22Rv1 (cell line): ENCODE measurements at regions not wholly inside any gene's neighbourhood (a gene's known extent, or its start where the extent isn't known, plus 50 kb on each side); places are given as distances from the start of the nearest gene placed in this dataset.
"Not testable (repeated sequence)": the region's sequence is repeated elsewhere in the genome, so short reads cannot be mapped to it uniquely, and the experiment has no call there.

Experiments
- H3K27ac ChIP-seq: fragments of 450-650 bp; 2 replicates; pipeline ENCODE4 v1.5.1; 2017
- ZFX ChIP-seq: fragments of 450-650 bp; IDR thresholded peaks from 2 replicates; pipeline ENCODE4 v1.6.1; 2017; ENCODE audit warnings: antibody characterized with exemption, borderline replicate concordance
- TF ChIP-seq, protein P1 (sequence below): fragments of 450-650 bp; IDR thresholded peaks from 2 replicates; pipeline ENCODE4 v1.5.1; 2017; ENCODE audit warnings: mild to moderate bottlenecking

GRCh38 chr3:178352326-178353005 lies 183.8 kb upstream of the KCNMB2 start:
- no peak overlapping the region for H3K27ac ChIP-seq

DNA sequence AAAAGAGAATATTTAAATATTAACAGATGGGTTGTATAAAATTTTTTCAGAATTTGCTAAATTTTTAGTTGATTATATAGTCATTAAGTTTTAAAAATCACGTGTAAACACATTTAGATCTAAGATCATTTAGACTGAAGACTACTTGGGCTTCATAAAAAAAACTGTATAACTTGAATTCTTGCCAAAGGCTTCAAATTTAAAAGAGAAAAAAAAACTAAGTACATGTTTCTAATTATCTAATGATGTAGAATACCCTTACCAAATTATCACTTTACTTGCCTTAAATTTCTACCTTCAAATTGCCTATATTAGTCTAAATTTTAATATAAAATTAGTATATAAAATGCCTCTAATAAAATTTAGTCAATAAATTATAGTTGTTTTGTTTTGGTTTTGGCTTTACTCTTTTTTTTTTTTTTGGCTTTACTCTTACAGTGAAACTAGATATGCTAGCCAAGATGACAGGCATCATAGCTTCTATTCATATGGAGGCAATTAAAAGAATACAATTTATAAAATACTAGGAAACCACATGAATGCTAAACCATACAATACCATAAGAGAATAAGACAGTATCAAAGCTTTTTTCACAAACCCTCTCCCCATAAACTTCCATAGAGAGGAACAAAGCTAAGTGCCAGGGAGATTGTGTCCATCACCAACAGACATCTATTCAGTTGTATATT lies 183.1 kb upstream of the KCNMB2 start:
- no peak for TF ChIP-seq ZFX
- TF ChIP-seq, protein P1, sequence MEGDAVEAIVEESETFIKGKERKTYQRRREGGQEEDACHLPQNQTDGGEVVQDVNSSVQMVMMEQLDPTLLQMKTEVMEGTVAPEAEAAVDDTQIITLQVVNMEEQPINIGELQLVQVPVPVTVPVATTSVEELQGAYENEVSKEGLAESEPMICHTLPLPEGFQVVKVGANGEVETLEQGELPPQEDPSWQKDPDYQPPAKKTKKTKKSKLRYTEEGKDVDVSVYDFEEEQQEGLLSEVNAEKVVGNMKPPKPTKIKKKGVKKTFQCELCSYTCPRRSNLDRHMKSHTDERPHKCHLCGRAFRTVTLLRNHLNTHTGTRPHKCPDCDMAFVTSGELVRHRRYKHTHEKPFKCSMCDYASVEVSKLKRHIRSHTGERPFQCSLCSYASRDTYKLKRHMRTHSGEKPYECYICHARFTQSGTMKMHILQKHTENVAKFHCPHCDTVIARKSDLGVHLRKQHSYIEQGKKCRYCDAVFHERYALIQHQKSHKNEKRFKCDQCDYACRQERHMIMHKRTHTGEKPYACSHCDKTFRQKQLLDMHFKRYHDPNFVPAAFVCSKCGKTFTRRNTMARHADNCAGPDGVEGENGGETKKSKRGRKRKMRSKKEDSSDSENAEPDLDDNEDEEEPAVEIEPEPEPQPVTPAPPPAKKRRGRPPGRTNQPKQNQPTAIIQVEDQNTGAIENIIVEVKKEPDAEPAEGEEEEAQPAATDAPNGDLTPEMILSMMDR = no peak
- H3K27ac ChIP-seq = no peak overlapping the region

More at GRCh38 chr3:178352326-178353005, 183.8 kb upstream of the KCNMB2 start:
- TF ChIP-seq, protein P1 = no peak
- TF ChIP-seq ZFX = no peak

DNA sequence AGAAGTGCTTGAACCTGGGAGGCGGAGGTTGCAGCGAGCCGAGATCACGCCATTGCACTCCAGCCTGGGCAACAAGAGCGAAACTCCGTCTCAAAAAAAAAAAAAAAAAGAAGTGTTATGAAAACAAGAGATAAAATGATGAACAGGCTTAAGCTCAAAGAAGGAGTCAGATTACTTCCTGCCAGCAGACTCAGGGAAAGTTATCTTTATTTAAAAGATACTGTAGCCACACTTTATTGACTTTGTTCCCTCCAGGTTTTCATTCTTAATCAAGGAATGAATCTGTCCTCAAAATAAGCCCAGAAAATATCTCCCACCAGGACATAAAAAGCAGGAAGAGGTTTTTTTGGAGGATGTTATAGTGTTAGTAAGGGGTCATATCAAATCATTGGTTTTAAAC lies 176.5 kb upstream of the KCNMB2 start:
- TF ChIP-seq, protein P1 = no peak
- TF ChIP-seq ZFX = no peak
- H3K27ac ChIP-seq = no peak overlapping the region

GRCh38 chr3:178363048-178363447 lies 173.2 kb upstream of the KCNMB2 start:
- H3K27ac ChIP-seq = not testable (repeated sequence)

- TF ChIP-seq ZFX = no peak
- TF ChIP-seq, protein P1 = no peak
- no peak overlapping the region for H3K27ac ChIP-seq
These were observed 168.2 kb upstream of the KCNMB2 start for GRCh38 chr3:178367817-178368617.

DNA sequence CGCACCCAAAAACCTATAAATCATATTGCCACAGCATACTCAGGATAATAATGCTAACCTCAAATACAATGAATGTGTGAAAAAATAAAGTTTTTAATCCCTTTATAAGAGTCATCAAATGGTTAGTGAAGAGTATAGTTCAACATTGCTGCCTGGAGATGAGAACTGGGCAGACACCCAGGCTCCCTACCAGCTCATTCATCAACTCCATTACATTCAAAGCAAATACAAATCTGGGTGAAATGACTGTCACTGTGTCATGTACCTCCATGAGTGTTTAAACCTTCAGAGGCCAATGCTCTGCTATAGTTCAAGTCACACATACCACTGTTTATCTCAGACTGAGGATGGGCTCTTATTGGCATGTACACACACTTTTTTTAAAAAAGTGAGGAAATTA lies 167.2 kb upstream of the KCNMB2 start:
- no peak overlapping the region for H3K27ac ChIP-seq
- TF ChIP-seq, protein P1 = no peak

GRCh38 chr3:178369811-178370210 lies 166.4 kb upstream of the KCNMB2 start:
- TF ChIP-seq, protein P1 = no peak
- no peak for TF ChIP-seq ZFX

More at GRCh38 chr3:178369811-178370210, 166.4 kb upstream of the KCNMB2 start:
- H3K27ac ChIP-seq = no peak overlapping the region
